ENCODE measurements at regions not wholly inside any gene's neighbourhood (a gene's known extent, or its start where the extent isn't known, plus 50 kb on each side); places are given as distances from the start of the nearest gene placed in this dataset.

DNA sequence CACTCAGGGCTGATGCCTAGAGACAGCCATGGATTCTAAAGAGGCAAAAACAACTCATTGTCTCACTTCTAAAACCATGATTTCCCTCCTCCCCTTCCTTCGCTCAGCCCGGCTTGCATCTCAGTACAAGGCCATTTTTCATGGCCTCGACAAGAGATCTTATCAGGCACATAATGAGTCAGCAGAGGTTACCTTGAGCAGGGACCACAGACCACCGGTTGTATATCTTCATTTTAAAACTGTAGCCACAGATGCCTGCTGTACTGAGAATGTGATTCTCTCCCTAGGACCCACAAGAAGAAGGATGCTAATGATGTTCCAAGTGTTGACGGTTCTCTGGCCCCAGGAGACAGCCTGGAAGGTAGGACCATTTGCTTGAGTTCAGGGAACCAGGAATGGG lies 331.9 kb downstream of the AJAP1 start:
- Histone ChIP-seq H3K27ac (ENCODE audit: low read length) (no peak overlapping the region), H3K4me3 (ENCODE audit: low read length) (no peak overlapping the region), H3K27me3 (ENCODE audit: control insufficient read depth, insufficient read depth, low read length) (no peaks in the 10 kb centered on the region), H3K4me1 (ENCODE audit: control insufficient read depth, low read depth, low read length) (no peaks in the 10 kb centered on the region), H3K9ac (ENCODE audit: low read length) (no peak overlapping the region), H3K9me3 (ENCODE audit: control insufficient read depth, low read depth, low read length) (no peaks in the 10 kb centered on the region), H3K36me3 (ENCODE audit: control insufficient read depth, low read depth, low read length) (no peaks in the 10 kb centered on the region)

GRCh38 chr1:4984841-4985240 lies 330.4 kb downstream of the AJAP1 start:
- no peak overlapping the region for H3K4me3 ChIP-seq (ENCODE audit: low read length)
- no peaks in the 10 kb centered on the region for H3K4me1 ChIP-seq (ENCODE audit: control insufficient read depth, low read depth, low read length)
- H3K36me3 ChIP-seq (ENCODE audit: control insufficient read depth, low read depth, low read length): no peaks in the 10 kb centered on the region
- no peak overlapping the region for H3K27ac ChIP-seq (ENCODE audit: low read length)
- no peaks in the 10 kb centered on the region for H3K27me3 ChIP-seq (ENCODE audit: control insufficient read depth, insufficient read depth, low read length)
- no peak overlapping the region for H3K9ac ChIP-seq (ENCODE audit: low read length)
- H3K9me3 ChIP-seq (ENCODE audit: control insufficient read depth, low read depth, low read length): no peaks in the 10 kb centered on the region

GRCh38 chr1:4980211-4980610 lies 325.8 kb downstream of the AJAP1 start:
- H3K36me3 ChIP-seq (ENCODE audit: control insufficient read depth, low read depth, low read length): no peaks in the 10 kb centered on the region
- H3K27me3 ChIP-seq (ENCODE audit: control insufficient read depth, insufficient read depth, low read length): no peaks in the 10 kb centered on the region
- no peaks in the 10 kb centered on the region for H3K4me1 ChIP-seq (ENCODE audit: control insufficient read depth, low read depth, low read length)
- no peaks in the 10 kb centered on the region for H3K9me3 ChIP-seq (ENCODE audit: control insufficient read depth, low read depth, low read length)
- H3K4me3 ChIP-seq (ENCODE audit: low read length): no peak overlapping the region
- no peak overlapping the region for H3K9ac ChIP-seq (ENCODE audit: low read length)
- H3K27ac ChIP-seq (ENCODE audit: low read length): no peak overlapping the region

DNA sequence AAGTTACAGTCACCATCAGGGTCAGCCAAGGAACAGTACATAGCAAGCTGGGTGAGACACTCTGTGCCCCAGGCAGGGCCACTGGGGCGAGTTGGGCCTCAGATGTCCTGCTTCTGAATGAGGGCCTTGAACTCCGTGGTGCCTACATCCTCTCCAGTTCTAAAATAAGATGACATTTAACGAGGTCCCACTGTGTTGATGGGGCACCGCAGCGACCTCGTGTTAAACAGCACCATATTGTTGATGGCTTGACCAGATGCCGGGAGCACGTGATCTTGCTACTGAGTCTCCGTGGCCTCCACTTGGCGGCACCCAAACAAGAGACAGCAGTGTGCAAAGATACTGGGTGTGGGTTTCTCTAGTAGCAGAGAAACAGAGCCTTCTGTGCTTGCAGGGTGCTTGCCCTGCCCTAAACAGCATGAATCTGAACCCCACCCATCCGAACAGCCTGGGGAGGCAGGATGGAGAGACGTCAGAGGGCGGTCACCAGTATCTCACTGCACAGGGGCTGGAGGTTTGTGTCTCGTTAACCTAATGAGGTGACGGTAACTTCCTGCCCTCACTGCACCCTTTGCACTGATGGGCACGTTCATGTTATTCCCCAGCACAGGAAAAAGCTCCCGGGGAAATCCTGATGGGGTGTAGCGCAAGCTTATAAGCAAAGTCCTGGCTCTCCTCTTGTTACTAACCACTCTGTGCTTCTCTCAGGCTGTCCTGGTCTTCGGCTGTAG lies 324.4 kb downstream of the AJAP1 start:
- H3K4me3 ChIP-seq (ENCODE audit: low read length): no peak overlapping the region
- H3K9me3 ChIP-seq (ENCODE audit: control insufficient read depth, low read depth, low read length): no peaks in the 10 kb centered on the region
- H3K27me3 ChIP-seq (ENCODE audit: control insufficient read depth, insufficient read depth, low read length): no peaks in the 10 kb centered on the region
- H3K9ac ChIP-seq (ENCODE audit: low read length): no peak overlapping the region
- no peak overlapping the region for H3K27ac ChIP-seq (ENCODE audit: low read length)
- no peaks in the 10 kb centered on the region for H3K36me3 ChIP-seq (ENCODE audit: control insufficient read depth, low read depth, low read length)
- no peaks in the 10 kb centered on the region for H3K4me1 ChIP-seq (ENCODE audit: control insufficient read depth, low read depth, low read length)

GRCh38 chr1:4977701-4978100 lies 323.3 kb downstream of the AJAP1 start:
- H3K4me1 ChIP-seq (ENCODE audit: control insufficient read depth, low read depth, low read length): no peaks in the 10 kb centered on the region
- no peaks in the 10 kb centered on the region for H3K27me3 ChIP-seq (ENCODE audit: control insufficient read depth, insufficient read depth, low read length)
- no peak overlapping the region for H3K4me3 ChIP-seq (ENCODE audit: low read length)
- no peak overlapping the region for H3K9ac ChIP-seq (ENCODE audit: low read length)
- H3K9me3 ChIP-seq (ENCODE audit: control insufficient read depth, low read depth, low read length): no peaks in the 10 kb centered on the region
- H3K36me3 ChIP-seq (ENCODE audit: control insufficient read depth, low read depth, low read length): no peaks in the 10 kb centered on the region
- H3K27ac ChIP-seq (ENCODE audit: low read length): no peak overlapping the region

GRCh38 chr1:4976859-4977440 lies 322.5 kb downstream of the AJAP1 start:
- Histone ChIP-seq H3K36me3 (ENCODE audit: control insufficient read depth, low read depth, low read length) (no peaks in the 10 kb centered on the region), H3K27me3 (ENCODE audit: control insufficient read depth, insufficient read depth, low read length) (no peaks in the 10 kb centered on the region), H3K9me3 (ENCODE audit: control insufficient read depth, low read depth, low read length) (no peaks in the 10 kb centered on the region), H3K9ac (ENCODE audit: low read length) (no peak overlapping the region), H3K4me1 (ENCODE audit: control insufficient read depth, low read depth, low read length) (no peaks in the 10 kb centered on the region), H3K4me3 (ENCODE audit: low read length) (no peak overlapping the region), H3K27ac (ENCODE audit: low read length) (no peak overlapping the region)

GRCh38 chr1:4975856-4976255 lies 321.4 kb downstream of the AJAP1 start:
- H3K9me3 ChIP-seq (ENCODE audit: control insufficient read depth, low read depth, low read length): no peaks in the 10 kb centered on the region

GRCh38 chr1:4974981-4975685 lies 320.7 kb downstream of the AJAP1 start:
- Histone ChIP-seq H3K9me3 (ENCODE audit: control insufficient read depth, low read depth, low read length) (no peaks in the 10 kb centered on the region), H3K27ac (ENCODE audit: low read length) (no peak overlapping the region), H3K36me3 (ENCODE audit: control insufficient read depth, low read depth, low read length) (no peaks in the 10 kb centered on the region), H3K9ac (ENCODE audit: low read length) (no peak overlapping the region), H3K4me1 (ENCODE audit: control insufficient read depth, low read depth, low read length) (no peaks in the 10 kb centered on the region), H3K27me3 (ENCODE audit: control insufficient read depth, insufficient read depth, low read length) (no peaks in the 10 kb centered on the region), H3K4me3 (ENCODE audit: low read length) (no peak overlapping the region)

More at GRCh38 chr1:4975856-4976255, 321.4 kb downstream of the AJAP1 start:
- Histone ChIP-seq H3K27me3 (ENCODE audit: control insufficient read depth, insufficient read depth, low read length) (no peaks in the 10 kb centered on the region), H3K4me1 (ENCODE audit: control insufficient read depth, low read depth, low read length) (no peaks in the 10 kb centered on the region), H3K9ac (ENCODE audit: low read length) (no peak overlapping the region), H3K27ac (ENCODE audit: low read length) (no peak overlapping the region), H3K36me3 (ENCODE audit: control insufficient read depth, low read depth, low read length) (no peaks in the 10 kb centered on the region), H3K4me3 (ENCODE audit: low read length) (no peak overlapping the region)

GRCh38 chr1:4973341-4973740 lies 318.9 kb downstream of the AJAP1 start:
- Histone ChIP-seq H3K9ac (ENCODE audit: low read length) (no peak overlapping the region), H3K27ac (ENCODE audit: low read length) (no peak overlapping the region), H3K36me3 (ENCODE audit: control insufficient read depth, low read depth, low read length) (no peaks in the 10 kb centered on the region), H3K4me1 (ENCODE audit: control insufficient read depth, low read depth, low read length) (no peaks in the 10 kb centered on the region), H3K9me3 (ENCODE audit: control insufficient read depth, low read depth, low read length) (no peaks in the 10 kb centered on the region), H3K27me3 (ENCODE audit: control insufficient read depth, insufficient read depth, low read length) (no peaks in the 10 kb centered on the region), H3K4me3 (ENCODE audit: low read length) (no peak overlapping the region)

DNA sequence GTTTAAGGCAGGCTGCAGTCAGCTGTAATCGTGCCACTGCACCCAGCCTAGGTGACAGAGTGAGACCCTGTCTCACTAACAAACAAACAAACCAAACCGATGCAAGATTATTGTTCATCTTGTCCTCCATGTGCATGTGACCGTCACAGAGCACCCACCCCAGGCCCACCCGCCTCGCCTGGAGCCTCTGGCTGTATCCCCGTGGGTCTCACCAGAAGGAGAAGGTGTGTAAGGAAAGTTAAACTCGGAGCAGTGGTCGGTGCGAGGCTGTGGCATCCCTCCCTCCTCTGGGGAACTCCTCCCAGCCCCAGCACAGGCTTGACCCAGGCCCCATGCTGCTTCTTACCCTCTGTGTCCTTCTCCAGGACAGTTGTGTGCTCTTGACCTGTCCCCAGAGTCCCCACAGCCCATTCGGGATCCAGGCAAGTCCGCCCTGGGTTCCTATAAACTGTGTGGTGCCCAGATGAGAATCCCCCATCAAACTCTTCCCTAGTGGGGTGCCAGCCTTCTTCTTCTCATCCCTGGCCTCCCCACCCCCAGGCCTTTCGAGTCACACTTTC lies 318.4 kb downstream of the AJAP1 start:
- H3K27me3 ChIP-seq (ENCODE audit: control insufficient read depth, insufficient read depth, low read length): no peaks in the 10 kb centered on the region
- no peak overlapping the region for H3K4me3 ChIP-seq (ENCODE audit: low read length)

GRCh38 chr1:4971666-4972065 lies 317.3 kb downstream of the AJAP1 start:
- H3K4me1 ChIP-seq (ENCODE audit: control insufficient read depth, low read depth, low read length): no peaks in the 10 kb centered on the region
- no peaks in the 10 kb centered on the region for H3K36me3 ChIP-seq (ENCODE audit: control insufficient read depth, low read depth, low read length)
- no peak overlapping the region for H3K4me3 ChIP-seq (ENCODE audit: low read length)
- H3K27ac ChIP-seq (ENCODE audit: low read length): no peak overlapping the region
- no peak overlapping the region for H3K9ac ChIP-seq (ENCODE audit: low read length)
- H3K9me3 ChIP-seq (ENCODE audit: control insufficient read depth, low read depth, low read length): no peaks in the 10 kb centered on the region
- H3K27me3 ChIP-seq (ENCODE audit: control insufficient read depth, insufficient read depth, low read length): no peaks in the 10 kb centered on the region

More for the DNA sequence above, 318.4 kb downstream of the AJAP1 start:
- Histone ChIP-seq H3K9ac (ENCODE audit: low read length) (no peak overlapping the region), H3K36me3 (ENCODE audit: control insufficient read depth, low read depth, low read length) (no peaks in the 10 kb centered on the region), H3K27ac (ENCODE audit: low read length) (no peak overlapping the region), H3K4me1 (ENCODE audit: control insufficient read depth, low read depth, low read length) (no peaks in the 10 kb centered on the region), H3K9me3 (ENCODE audit: control insufficient read depth, low read depth, low read length) (no peaks in the 10 kb centered on the region)
